H54 (cell line): ENCODE measurements at regions not wholly inside any gene's neighbourhood (a gene's known extent, or its start where the extent isn't known, plus 50 kb on each side); places are given as distances from the start of the nearest gene placed in this dataset.
A peak's percentile ranks its signal among the peaks of the same experiment; 100 is the strongest.

Experiments
- DNase-seq: peaks from one replicate; pipeline ENCODE4 v3.0.0; 2011; ENCODE audit warnings: low spot score, mixed read lengths; ENCODE audit not compliant: insufficient read length
- FAIRE-seq: peaks from 3 replicates; lab custom pipeline; 2011; peaks lifted over from hg19 to GRCh38; lab: Jason Lieb, UNC
- POLR2A ChIP-seq: IDR thresholded peaks from 2 replicates; pipeline ENCODE4 v1.6.1; 2011; ENCODE audit warnings: low read depth, mild to moderate bottlenecking, low read length

- TF ChIP-seq POLR2A = no peak
- DNase-seq (no peak), FAIRE-seq (no peak)
Observed at GRCh38 chr2:204434660-204435462, 110.4 kb upstream of the PARD3B start.

- FAIRE-seq (no peak), DNase-seq (no peak)
- no peak for TF ChIP-seq POLR2A
Observed at GRCh38 chr2:204436230-204436629, 109.0 kb upstream of the PARD3B start.

GRCh38 chr2:204437408-204437807, 107.9 kb upstream of the PARD3B start:
- TF ChIP-seq POLR2A = no peak
- DNase-seq = no peak
- no peak for FAIRE-seq

- TF ChIP-seq POLR2A = no peak
- FAIRE-seq (no peak), DNase-seq (no peak)
Observed at GRCh38 chr2:204437815-204438756, 107.2 kb upstream of the PARD3B start.

- FAIRE-seq = no peak
- DNase-seq = no peak
- no peak for TF ChIP-seq POLR2A
Observed at GRCh38 chr2:204441316-204441715, 104.0 kb upstream of the PARD3B start.

- FAIRE-seq (no peak), DNase-seq (no peak)
- TF ChIP-seq POLR2A = no peak
Observed at GRCh38 chr2:204445149-204445548, 100.1 kb upstream of the PARD3B start.

- DNase-seq (no peak), FAIRE-seq (no peak)
- no peak for TF ChIP-seq POLR2A
Observed at GRCh38 chr2:204447722-204448121, 97.6 kb upstream of the PARD3B start.

GRCh38 chr2:204449977-204450376, 95.3 kb upstream of the PARD3B start:
- DNase-seq (no peak), FAIRE-seq (no peak)
- no peak for TF ChIP-seq POLR2A

- DNase-seq = no peak
- no peak for FAIRE-seq
- no peak for TF ChIP-seq POLR2A
Observed at GRCh38 chr2:204451766-204452165, 93.5 kb upstream of the PARD3B start.

GRCh38 chr2:204452464-204453023, 92.7 kb upstream of the PARD3B start:
- FAIRE-seq = peak; percentile 93
- TF ChIP-seq POLR2A = no peak
- peak; percentile 57 for DNase-seq

- no peak for DNase-seq
Observed at GRCh38 chr2:204453730-204454167, 91.5 kb upstream of the PARD3B start.

GRCh38 chr2:204454672-204455380, 90.4 kb upstream of the PARD3B start:
- FAIRE-seq (no peak), DNase-seq (no peak)
- TF ChIP-seq POLR2A = no peak

More at GRCh38 chr2:204453730-204454167, 91.5 kb upstream of the PARD3B start:
- FAIRE-seq = no peak
- no peak for TF ChIP-seq POLR2A

GRCh38 chr2:204468746-204469429, 76.4 kb upstream of the PARD3B start:
- FAIRE-seq (no peak), DNase-seq (no peak)
- TF ChIP-seq POLR2A = no peak
